ENCODE measurements at regions not wholly inside any gene's neighbourhood (a gene's known extent, or its start where the extent isn't known, plus 50 kb on each side); places are given as distances from the start of the nearest gene placed in this dataset.

DNA sequence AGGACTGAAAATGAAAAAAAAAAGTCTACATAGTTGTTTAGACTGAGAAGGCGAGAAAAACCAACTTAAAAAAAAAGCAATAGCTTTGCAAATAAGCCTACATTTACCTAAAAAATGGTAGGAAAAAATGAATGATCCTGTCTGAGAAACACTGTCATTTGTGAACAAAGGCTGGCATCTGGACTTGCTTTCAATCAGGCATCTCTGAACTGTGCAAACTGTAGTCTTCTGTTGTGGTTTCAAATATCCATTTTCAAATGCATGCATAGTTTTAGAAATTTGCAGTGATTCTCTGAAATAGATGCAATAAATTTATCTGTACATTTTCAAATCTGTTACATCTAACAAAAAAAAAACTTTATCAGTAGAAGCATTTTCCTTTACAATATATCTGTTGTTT lies 106.1 kb upstream of the LUZP2 start:
- WGBS, 2 donors, result 84 to 87% methylated on average over 1 of the region's 1 CpG
- ATAC-seq (ENCODE audit: insufficient read depth, low FRiP score), result no peak
- no peak overlapping the region for H3K9ac ChIP-seq (ENCODE audit: insufficient read depth in 1 of 2, low read length in 2 of 2)
- H3K9me3 ChIP-seq (ENCODE audit: control insufficient read depth in 4 of 4, insufficient read depth in 3 of 4, low read length in 3 of 4), result no peaks in the 10 kb centered on the region
- no peaks in the 10 kb centered on the region for H3K27me3 ChIP-seq (ENCODE audit: control insufficient read depth in 3 of 3, insufficient read depth in 3 of 3, low read length in 2 of 3)
- H3K4me1 ChIP-seq (ENCODE audit: control insufficient read depth in 5 of 5, insufficient read depth in 5 of 5, low read length in 5 of 5), result no peaks in the 10 kb centered on the region
- DNase-seq, result no peak
- no peak overlapping the region for H3K27ac ChIP-seq (ENCODE audit: low read depth in 1 of 2, low read length in 1 of 2)
- no peaks in the 10 kb centered on the region for H3K36me3 ChIP-seq (ENCODE audit: control insufficient read depth in 4 of 4, insufficient read depth in 4 of 4, low read length in 4 of 4)
- TF ChIP-seq CTCF (IDR thresholded peaks at IDR 0.05; ENCODE audit: control extremely low read depth, extremely low read depth), result no peak
- H3K4me3 ChIP-seq, result no peak overlapping the region

DNA sequence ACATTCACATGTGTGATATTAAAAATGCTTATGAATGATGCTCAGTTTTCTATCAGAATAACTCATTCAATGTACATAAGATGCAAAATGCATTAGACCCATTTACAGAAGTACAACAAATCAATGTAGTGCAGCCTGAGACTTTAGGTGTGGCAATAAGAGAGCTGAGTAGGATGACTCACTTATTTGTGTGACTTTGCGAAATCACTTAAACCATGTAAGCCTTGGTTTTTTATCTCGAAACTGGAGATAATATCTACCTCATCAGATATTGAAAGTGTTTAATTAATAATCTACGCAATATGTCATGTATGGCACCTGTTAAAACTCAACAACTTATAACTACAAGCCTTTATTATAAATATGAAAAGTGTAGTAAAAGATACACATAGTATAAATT lies 105.7 kb upstream of the LUZP2 start:
- Histone ChIP-seq H3K36me3 (ENCODE audit: control insufficient read depth in 4 of 4, insufficient read depth in 4 of 4, low read length in 4 of 4) (no peaks in the 10 kb centered on the region), H3K4me1 (ENCODE audit: control insufficient read depth in 5 of 5, insufficient read depth in 5 of 5, low read length in 5 of 5) (no peaks in the 10 kb centered on the region), H3K4me3 (no peak overlapping the region), H3K9ac (ENCODE audit: insufficient read depth in 1 of 2, low read length in 2 of 2) (no peak overlapping the region), H3K9me3 (ENCODE audit: control insufficient read depth in 4 of 4, insufficient read depth in 3 of 4, low read length in 3 of 4) (no peaks in the 10 kb centered on the region), H3K27ac (ENCODE audit: low read depth in 1 of 2, low read length in 1 of 2) (no peak overlapping the region), H3K27me3 (ENCODE audit: control insufficient read depth in 3 of 3, insufficient read depth in 3 of 3, low read length in 2 of 3) (no peaks in the 10 kb centered on the region)
- no peak for ATAC-seq (ENCODE audit: insufficient read depth, low FRiP score)
- DNase-seq, result no peak
- no peak for TF ChIP-seq CTCF (IDR thresholded peaks at IDR 0.05; ENCODE audit: control extremely low read depth, extremely low read depth)
- 62 to 74% methylated on average over 3 of the region's 3 CpGs for WGBS, 2 donors

DNA sequence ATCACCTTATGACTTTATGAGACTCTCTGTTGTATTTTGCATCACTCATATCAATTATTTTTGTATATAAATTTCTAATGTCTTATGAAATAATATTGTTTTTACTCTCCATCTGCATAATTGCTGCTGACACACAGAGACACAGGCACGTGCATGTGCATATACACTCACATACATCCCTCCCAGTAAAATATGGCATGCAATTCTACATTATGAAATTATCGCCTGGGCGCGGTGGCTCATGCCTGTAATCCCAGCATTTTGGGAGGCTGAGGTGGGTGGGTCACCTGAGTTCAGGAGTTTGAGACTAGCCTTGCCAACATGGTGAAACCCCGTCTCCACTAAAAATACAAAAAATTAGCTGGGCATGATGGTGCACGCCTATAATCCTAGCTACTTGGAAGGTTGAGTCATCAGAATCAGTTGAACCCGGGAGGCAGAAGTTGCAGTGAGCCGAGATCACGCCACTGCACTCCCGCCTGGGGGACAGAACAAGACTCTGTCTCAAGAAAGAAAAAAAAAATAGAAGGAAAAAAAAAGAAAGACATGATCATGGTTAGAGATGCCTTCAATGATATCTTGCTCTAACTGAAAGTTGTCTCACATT lies 96.7 kb upstream of the LUZP2 start:
- H3K4me1 ChIP-seq (ENCODE audit: control insufficient read depth in 5 of 5, insufficient read depth in 5 of 5, low read length in 5 of 5), result no peaks in the 10 kb centered on the region
- DNase-seq, result no peak
- H3K9me3 ChIP-seq (ENCODE audit: control insufficient read depth in 4 of 4, insufficient read depth in 3 of 4, low read length in 3 of 4), result no peaks in the 10 kb centered on the region
- no peak overlapping the region for H3K27ac ChIP-seq (ENCODE audit: low read depth in 1 of 2, low read length in 1 of 2)
- TF ChIP-seq CTCF (IDR thresholded peaks at IDR 0.05; ENCODE audit: control extremely low read depth, extremely low read depth), result no peak
- no peak overlapping the region for H3K4me3 ChIP-seq
- H3K27me3 ChIP-seq (ENCODE audit: control insufficient read depth in 3 of 3, insufficient read depth in 3 of 3, low read length in 2 of 3), result no peaks in the 10 kb centered on the region
- WGBS, 2 donors, result 83 to 84% methylated on average over 10 of the region's 10 CpGs
- H3K36me3 ChIP-seq (ENCODE audit: control insufficient read depth in 4 of 4, insufficient read depth in 4 of 4, low read length in 4 of 4), result no peaks in the 10 kb centered on the region
- ATAC-seq (ENCODE audit: insufficient read depth, low FRiP score), result no peak
- H3K9ac ChIP-seq (ENCODE audit: insufficient read depth in 1 of 2, low read length in 2 of 2), result no peak overlapping the region

DNA sequence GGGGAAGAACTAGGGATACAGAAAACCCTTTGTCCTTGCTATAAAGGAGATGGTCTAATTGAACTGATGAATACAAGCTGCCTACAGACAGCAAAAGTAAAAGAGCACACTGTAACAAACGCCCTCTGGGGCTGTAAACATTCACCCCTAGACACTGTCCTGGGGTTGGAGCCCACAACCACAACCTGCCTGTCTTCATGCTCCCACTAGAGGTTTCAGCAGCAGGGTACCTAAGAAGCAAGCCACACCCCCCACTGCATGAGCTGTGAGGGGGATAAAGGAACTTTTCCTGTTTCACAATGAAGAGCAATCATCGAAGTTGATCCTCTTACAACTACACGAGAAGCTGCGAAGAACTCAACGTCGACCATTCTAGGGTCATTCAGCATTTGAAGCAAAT lies 90.5 kb upstream of the LUZP2 start:
- Histone ChIP-seq H3K9ac (ENCODE audit: insufficient read depth in 1 of 2, low read length in 2 of 2) (no peak overlapping the region), H3K36me3 (ENCODE audit: control insufficient read depth in 4 of 4, insufficient read depth in 4 of 4, low read length in 4 of 4) (no peaks in the 10 kb centered on the region), H3K27ac (ENCODE audit: low read depth in 1 of 2, low read length in 1 of 2) (no peak overlapping the region), H3K9me3 (ENCODE audit: control insufficient read depth in 4 of 4, insufficient read depth in 3 of 4, low read length in 3 of 4) (no peaks in the 10 kb centered on the region), H3K4me3 (no peak overlapping the region), H3K4me1 (ENCODE audit: control insufficient read depth in 5 of 5, insufficient read depth in 5 of 5, low read length in 5 of 5) (peaks cover 0 to 5% (median 0%) of the 10 kb centered on the region in 5 donors), H3K27me3 (ENCODE audit: control insufficient read depth in 3 of 3, insufficient read depth in 3 of 3, low read length in 2 of 3) (no peaks in the 10 kb centered on the region)
- WGBS, 2 donors, result 76 to 84% methylated on average over 6 of the region's 6 CpGs
- TF ChIP-seq CTCF (IDR thresholded peaks at IDR 0.05; ENCODE audit: control extremely low read depth, extremely low read depth), result no peak
- ATAC-seq (ENCODE audit: insufficient read depth, low FRiP score) (no peak), DNase-seq (no peak)

Measured in lung (tissue), 11 donors.